OCI-LY7 (cell line): ENCODE measurements at regions not wholly inside any gene's neighbourhood (a gene's known extent, or its start where the extent isn't known, plus 50 kb on each side); places are given as distances from the start of the nearest gene placed in this dataset.

Source experiments
- EZH2phosphoT487 ChIP-seq: fragments of 200-600 bp; sonication (generic); IDR thresholded peaks from 2 replicates; pipeline ENCODE4 v1.6.1; 2018; ENCODE audit warnings: low read depth, borderline replicate concordance, mild to moderate bottlenecking, mixed run types, antibody characterized with exemption, low read length, moderate library complexity, mixed read lengths
- TF ChIP-seq, protein P1 (sequence below): fragments of 200-600 bp; sonication (generic); conservative IDR thresholded peaks from 2 replicates; pipeline ENCODE4 v1.5.1; 2014; ENCODE audit warnings: mild to moderate bottlenecking, antibody characterized with exemption, low read length, moderate library complexity, mixed read lengths

DNA sequence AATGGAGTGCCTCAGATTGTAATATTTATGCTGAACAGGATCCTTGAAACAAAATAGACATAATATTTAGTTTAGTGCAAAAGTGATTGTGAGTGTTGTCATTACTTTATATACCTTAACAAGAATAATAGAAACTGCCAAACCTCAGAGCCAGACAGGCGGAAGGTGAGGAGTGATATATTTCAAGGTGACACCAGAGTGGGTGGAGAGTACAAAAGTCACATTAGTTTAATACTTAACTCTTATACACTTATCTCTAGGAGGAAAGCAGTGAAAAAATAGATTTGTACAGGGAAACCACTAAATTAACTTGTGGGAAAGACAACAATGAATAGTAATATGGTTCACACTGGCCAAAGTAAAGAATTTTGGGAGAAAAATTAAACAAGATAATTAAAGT, 342.8 kb upstream of the NDST4 start:
- TF ChIP-seq, protein P1, sequence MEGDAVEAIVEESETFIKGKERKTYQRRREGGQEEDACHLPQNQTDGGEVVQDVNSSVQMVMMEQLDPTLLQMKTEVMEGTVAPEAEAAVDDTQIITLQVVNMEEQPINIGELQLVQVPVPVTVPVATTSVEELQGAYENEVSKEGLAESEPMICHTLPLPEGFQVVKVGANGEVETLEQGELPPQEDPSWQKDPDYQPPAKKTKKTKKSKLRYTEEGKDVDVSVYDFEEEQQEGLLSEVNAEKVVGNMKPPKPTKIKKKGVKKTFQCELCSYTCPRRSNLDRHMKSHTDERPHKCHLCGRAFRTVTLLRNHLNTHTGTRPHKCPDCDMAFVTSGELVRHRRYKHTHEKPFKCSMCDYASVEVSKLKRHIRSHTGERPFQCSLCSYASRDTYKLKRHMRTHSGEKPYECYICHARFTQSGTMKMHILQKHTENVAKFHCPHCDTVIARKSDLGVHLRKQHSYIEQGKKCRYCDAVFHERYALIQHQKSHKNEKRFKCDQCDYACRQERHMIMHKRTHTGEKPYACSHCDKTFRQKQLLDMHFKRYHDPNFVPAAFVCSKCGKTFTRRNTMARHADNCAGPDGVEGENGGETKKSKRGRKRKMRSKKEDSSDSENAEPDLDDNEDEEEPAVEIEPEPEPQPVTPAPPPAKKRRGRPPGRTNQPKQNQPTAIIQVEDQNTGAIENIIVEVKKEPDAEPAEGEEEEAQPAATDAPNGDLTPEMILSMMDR, result no peak
- no peak for TF ChIP-seq EZH2phosphoT487
